H1 (cell line): ENCODE measurements at regions not wholly inside any gene's neighbourhood (a gene's known extent, or its start where the extent isn't known, plus 50 kb on each side); places are given as distances from the start of the nearest gene placed in this dataset.

ENCODE experiments used
- ATF2 ChIP-seq: IDR thresholded peaks from 2 replicates; pipeline ENCODE4 v1.6.1; 2012; ENCODE audit warnings: low read length, inconsistent platforms
- RFX5 ChIP-seq: IDR thresholded peaks from 2 replicates; pipeline ENCODE4 v1.6.1; 2011; ENCODE audit warnings: low read depth, low read length, improper control_type of control experiment, borderline replicate concordance
- TCF12 ChIP-seq: IDR thresholded peaks from 2 replicates; pipeline ENCODE4 v1.6.1; 2011; ENCODE audit warnings: low read depth, mild to moderate bottlenecking, low read length

DNA sequence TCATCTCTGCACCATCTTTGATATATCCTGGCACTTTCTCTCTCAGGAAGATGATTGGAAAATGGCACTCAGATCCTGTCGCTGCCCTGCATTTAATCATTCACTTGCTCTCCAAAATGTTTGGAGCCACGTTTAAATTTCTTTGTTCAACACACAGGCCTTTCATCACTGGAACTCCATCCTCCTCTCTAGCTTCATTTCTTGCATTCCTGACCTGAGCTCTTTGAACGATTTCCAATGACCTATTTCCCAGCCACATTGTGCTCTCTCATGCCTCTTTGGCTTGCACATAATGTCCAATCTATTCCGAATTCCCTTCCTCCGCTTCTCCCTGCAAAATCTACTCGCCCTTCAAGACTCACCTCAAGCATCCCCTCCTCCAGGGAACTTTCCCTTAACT is 287.4 kb upstream of the NBEA start (continued):
- TF ChIP-seq RFX5 (no peak), ATF2 (no peak), TCF12 (no peak)
